Glutamatergic neuron (in vitro differentiated cells): ENCODE measurements at regions not wholly inside any gene's neighbourhood (a gene's known extent, or its start where the extent isn't known, plus 50 kb on each side); places are given as distances from the start of the nearest gene placed in this dataset.

Source experiments
- DNase-seq: peaks from one replicate; pipeline ENCODE4 v3.0.0; 2022
- H3K27ac Mint-ChIP-seq: one replicate; pipeline ENCODE4 v1.8.0; 2020; ENCODE audit warnings: mild to moderate bottlenecking, mixed read lengths, inconsistent platforms; ENCODE audit not compliant: unreplicated experiment
- H3K27me3 Mint-ChIP-seq: one replicate; pipeline ENCODE4 v1.8.0; 2020; ENCODE audit warnings: mild to moderate bottlenecking, moderate library complexity, mixed read lengths, inconsistent platforms; ENCODE audit not compliant: unreplicated experiment
- H3K36me3 Mint-ChIP-seq: one replicate; pipeline ENCODE4 v1.8.0; 2020; ENCODE audit warnings: mild to moderate bottlenecking, mixed read lengths, inconsistent platforms; ENCODE audit not compliant: unreplicated experiment
- H3K4me1 Mint-ChIP-seq: one replicate; pipeline ENCODE4 v1.8.0; 2020; ENCODE audit warnings: mild to moderate bottlenecking, low read depth, mixed read lengths, inconsistent platforms; ENCODE audit not compliant: unreplicated experiment
- H3K4me3 Mint-ChIP-seq: one replicate; pipeline ENCODE4 v1.8.0; 2020; ENCODE audit warnings: mild to moderate bottlenecking, mixed read lengths, inconsistent platforms; ENCODE audit not compliant: unreplicated experiment
- H3K9me3 Mint-ChIP-seq: one replicate; pipeline ENCODE4 v1.8.0; 2020; ENCODE audit warnings: mild to moderate bottlenecking, moderate library complexity, mixed read lengths, inconsistent platforms; ENCODE audit not compliant: unreplicated experiment
- TF ChIP-seq, protein P1 (sequence below): fragments of 200-600 bp; sonication (generic); IDR thresholded peaks from one replicate; pipeline ENCODE4 v1.5.0; 2021; ENCODE audit not compliant: partially characterized antibody, unreplicated experiment

DNA sequence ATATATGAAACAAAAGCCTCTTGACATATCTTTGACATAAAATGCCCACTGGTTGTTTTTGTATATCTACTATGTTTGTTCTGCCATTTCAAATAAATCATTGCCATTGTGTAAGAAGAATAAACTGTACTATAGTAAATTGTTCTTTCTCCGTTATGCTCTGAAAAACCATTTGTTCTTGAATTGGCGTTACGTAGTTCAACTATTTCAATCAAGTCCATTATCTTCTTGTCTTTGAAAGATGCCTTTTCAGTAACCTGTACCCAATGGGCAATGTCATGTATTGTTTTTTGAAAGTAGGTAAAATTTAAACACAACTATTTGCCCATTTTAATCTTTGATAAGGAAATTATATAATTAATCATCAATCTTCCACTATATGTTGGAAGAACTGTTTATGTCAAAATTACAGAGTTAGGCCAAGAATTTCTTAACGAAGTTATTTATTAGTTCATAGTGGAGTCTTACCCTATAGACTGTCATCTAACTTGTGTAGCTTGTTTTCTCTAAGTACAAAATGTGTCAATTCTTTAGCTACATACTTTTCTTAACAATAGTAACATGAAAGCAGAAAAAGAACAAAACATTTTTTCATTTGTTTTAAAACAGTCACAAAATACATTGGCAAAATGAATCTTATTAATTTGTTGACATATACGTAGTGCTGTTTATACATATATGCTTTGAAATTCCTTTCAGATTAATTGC lies 294.8 kb downstream of the PTPRC start:
- TF ChIP-seq, protein P1, sequence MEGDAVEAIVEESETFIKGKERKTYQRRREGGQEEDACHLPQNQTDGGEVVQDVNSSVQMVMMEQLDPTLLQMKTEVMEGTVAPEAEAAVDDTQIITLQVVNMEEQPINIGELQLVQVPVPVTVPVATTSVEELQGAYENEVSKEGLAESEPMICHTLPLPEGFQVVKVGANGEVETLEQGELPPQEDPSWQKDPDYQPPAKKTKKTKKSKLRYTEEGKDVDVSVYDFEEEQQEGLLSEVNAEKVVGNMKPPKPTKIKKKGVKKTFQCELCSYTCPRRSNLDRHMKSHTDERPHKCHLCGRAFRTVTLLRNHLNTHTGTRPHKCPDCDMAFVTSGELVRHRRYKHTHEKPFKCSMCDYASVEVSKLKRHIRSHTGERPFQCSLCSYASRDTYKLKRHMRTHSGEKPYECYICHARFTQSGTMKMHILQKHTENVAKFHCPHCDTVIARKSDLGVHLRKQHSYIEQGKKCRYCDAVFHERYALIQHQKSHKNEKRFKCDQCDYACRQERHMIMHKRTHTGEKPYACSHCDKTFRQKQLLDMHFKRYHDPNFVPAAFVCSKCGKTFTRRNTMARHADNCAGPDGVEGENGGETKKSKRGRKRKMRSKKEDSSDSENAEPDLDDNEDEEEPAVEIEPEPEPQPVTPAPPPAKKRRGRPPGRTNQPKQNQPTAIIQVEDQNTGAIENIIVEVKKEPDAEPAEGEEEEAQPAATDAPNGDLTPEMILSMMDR, result no peak
- no peaks in the 10 kb centered on the region for H3K9me3 Mint-ChIP-seq
- no peaks in the 10 kb centered on the region for H3K27me3 Mint-ChIP-seq
- no peaks in the 10 kb centered on the region for H3K36me3 Mint-ChIP-seq
- H3K4me1 Mint-ChIP-seq, result peaks cover 2% of the 10 kb centered on the region
- DNase-seq, result no peak
- H3K4me3 Mint-ChIP-seq, result no peak overlapping the region
- no peak overlapping the region for H3K27ac Mint-ChIP-seq

DNA sequence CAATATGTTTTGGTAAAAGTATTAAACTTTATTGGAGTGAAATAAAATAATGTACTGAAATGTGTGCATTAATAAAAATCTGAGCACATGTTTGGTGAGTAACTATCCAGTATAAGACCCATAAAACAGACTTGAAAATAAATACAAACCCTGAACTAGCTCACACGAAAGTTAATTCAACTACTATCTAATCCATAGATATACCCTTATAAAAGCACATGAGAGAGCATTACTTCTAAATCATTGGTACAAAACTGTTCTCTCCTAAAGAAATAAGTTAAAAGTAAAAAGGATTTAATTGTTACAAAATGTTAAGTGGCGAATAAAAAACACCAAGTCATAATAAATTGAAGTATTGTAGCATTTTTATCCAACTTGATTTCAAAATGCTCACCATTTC lies 295.6 kb downstream of the PTPRC start:
- no peaks in the 10 kb centered on the region for H3K27me3 Mint-ChIP-seq
- H3K4me3 Mint-ChIP-seq, result no peak overlapping the region
- H3K4me1 Mint-ChIP-seq, result peaks cover 2% of the 10 kb centered on the region
- DNase-seq, result no peak
- no peaks in the 10 kb centered on the region for H3K9me3 Mint-ChIP-seq
- H3K36me3 Mint-ChIP-seq, result no peaks in the 10 kb centered on the region
- TF ChIP-seq, protein P1, result no peak
- no peak overlapping the region for H3K27ac Mint-ChIP-seq

DNA sequence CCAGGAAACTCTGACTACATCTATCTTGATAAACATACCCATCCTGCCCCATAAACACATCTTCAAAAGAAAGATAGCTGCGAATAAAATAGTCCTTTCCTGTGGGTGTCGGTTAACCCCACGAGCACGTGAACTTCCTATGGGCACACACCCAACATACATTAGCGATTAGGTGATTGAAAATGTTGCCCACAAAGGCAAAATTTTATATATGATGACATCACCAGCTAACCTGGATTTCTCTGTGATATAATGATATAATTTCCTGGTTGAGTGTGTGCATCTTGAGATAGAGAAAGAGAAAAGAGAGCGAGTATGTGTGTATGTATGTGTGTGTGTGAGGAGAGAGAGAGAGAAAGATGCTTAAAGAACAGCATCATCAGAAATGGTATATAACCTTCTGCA lies 296.1 kb downstream of the PTPRC start:
- peaks cover 2% of the 10 kb centered on the region for H3K4me1 Mint-ChIP-seq
- H3K4me3 Mint-ChIP-seq, result no peak overlapping the region
- H3K9me3 Mint-ChIP-seq, result no peaks in the 10 kb centered on the region
- no peaks in the 10 kb centered on the region for H3K36me3 Mint-ChIP-seq
- DNase-seq, result no peak
- no peaks in the 10 kb centered on the region for H3K27me3 Mint-ChIP-seq
- TF ChIP-seq, protein P1, result no peak
- H3K27ac Mint-ChIP-seq, result no peak overlapping the region

DNA sequence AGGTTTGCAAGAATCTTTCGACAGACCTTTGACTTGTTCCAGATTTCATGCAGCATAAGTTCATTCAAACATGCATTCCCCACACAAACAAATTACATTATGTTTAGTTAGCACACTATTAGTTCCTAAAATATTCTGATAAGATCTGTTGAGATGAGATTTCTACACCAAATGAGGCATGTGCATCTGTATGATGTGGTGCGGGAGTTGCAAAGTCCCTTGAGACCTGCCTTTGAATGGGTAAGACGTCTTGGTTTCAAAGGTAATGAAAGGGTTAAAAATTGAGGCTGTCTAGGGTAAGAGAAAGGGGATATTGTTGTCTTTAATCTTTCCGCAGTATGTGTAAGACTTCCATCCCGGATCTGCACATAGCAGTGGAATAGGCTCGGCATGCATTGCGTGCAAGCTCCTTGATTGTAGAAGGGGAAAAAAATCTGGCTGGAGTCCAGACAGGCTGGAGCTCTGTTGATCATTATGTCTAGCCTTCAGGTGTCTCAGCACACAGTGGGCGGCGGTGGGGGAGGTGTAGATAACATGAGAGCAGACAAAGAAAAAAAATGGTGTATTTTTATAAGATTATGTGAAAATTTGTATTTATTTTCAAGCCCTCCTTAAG lies 296.6 kb downstream of the PTPRC start:
- Mint-ChIP-seq H3K4me1 (no peaks in the 10 kb centered on the region), H3K36me3 (no peaks in the 10 kb centered on the region), H3K27ac (no peak overlapping the region), H3K4me3 (no peak overlapping the region), H3K9me3 (no peaks in the 10 kb centered on the region), H3K27me3 (no peaks in the 10 kb centered on the region)
- TF ChIP-seq, protein P1, result no peak
- DNase-seq, result no peak

DNA sequence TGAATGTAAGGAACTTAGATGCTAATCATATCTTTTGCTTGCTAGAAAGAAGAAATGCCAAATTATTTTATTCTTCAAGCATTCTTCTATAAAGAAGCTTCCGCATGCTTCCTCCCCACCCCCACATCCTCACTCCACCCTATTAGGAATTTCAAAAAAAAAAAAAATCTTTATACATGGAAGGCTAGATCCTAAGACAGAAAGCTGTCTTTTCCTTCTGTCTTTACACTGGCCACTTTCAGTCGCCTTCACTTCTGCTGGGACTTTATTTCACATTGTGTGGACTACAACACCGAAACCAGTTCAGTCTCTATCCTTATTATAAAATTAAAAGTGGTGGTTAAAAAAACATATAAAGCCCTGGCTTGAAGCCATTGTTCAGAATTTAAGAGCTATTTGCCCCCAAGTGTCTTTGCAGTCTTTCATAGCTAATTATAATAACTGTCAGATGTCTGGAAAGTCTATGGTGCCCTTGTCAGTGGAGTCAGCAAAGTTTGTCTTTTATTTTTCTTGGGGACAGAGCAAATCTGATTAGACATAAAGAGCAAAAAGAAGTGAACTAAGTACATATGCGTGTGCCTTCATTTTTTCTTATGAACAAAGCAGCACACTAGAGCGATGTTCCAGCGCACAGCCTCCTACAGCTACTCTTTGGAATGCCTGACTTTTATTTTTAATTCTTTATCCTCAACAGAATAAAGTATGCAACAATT lies 297.7 kb downstream of the PTPRC start:
- no peaks in the 10 kb centered on the region for H3K36me3 Mint-ChIP-seq
- no peaks in the 10 kb centered on the region for H3K4me1 Mint-ChIP-seq
- no peaks in the 10 kb centered on the region for H3K9me3 Mint-ChIP-seq
- no peak for DNase-seq
- H3K4me3 Mint-ChIP-seq, result no peak overlapping the region
- no peaks in the 10 kb centered on the region for H3K27me3 Mint-ChIP-seq
- no peak overlapping the region for H3K27ac Mint-ChIP-seq
- TF ChIP-seq, protein P1, result no peak
